ENCODE measurements at regions not wholly inside any gene's neighbourhood (a gene's known extent, or its start where the extent isn't known, plus 50 kb on each side); places are given as distances from the start of the nearest gene placed in this dataset.
"Not testable (repeated sequence)": the region's sequence is repeated elsewhere in the genome, so short reads cannot be mapped to it uniquely, and the experiment has no call there.

DNA sequence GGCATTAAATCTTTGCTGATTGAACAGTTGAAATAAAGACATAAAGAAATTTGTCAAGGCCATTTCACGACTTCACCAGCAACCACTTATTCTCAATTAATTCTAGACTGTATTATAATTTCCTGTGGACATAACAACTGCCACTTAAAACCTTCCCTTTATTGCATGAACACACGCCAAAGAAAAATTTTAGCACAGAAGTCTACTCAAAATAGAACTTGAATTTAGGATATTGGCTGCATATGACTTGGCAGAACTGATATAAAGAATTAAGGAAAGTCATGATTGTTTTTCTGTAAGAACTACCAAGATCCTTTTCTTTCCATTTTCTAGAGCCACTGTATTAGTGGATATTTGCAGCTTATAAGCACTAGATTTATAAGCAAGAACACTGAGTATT is 226.5 kb upstream of the AKR1E2 start:
- Histone ChIP-seq H4K20me1 (replicated peaks; ENCODE audit: control insufficient read depth, extremely low read depth, insufficient read depth, low read length) (no peaks in the 10 kb centered on the region), H3K9me3 (replicated peaks; ENCODE audit: control insufficient read depth, insufficient read depth, low read length) (no peaks in the 10 kb centered on the region), H3K9ac (replicated peaks; ENCODE audit: extremely low read depth, insufficient read depth, low read length) (no peak overlapping the region), H3K9me1 (replicated peaks; ENCODE audit: control insufficient read depth, extremely low read depth, insufficient read depth, low read length) (no peaks in the 10 kb centered on the region), H3K4me1 (ENCODE audit: control insufficient read depth, extremely low read depth, insufficient read depth, low read length) (no peaks in the 10 kb centered on the region), H2AFZ (ENCODE audit: low read depth, low read length) (no peak overlapping the region), H3K79me2 (ENCODE audit: control insufficient read depth, insufficient read depth, low read length) (no peaks in the 10 kb centered on the region), H3K27me3 (ENCODE audit: control insufficient read depth in 2 of 2, insufficient read depth in 2 of 2, low read length in 2 of 2) (no peaks in the 10 kb centered on the region), H3K4me2 (ENCODE audit: insufficient read depth, low read length) (no peak overlapping the region), H3K36me3 (ENCODE audit: control insufficient read depth in 2 of 2, extremely low read depth in 1 of 2, insufficient read depth in 2 of 2, low read length in 2 of 2) (no peaks in the 10 kb centered on the region), H3K27ac (ENCODE audit: insufficient read depth, low read depth, low read length) (no peak overlapping the region), H3K4me3 (replicated peaks in 1 of 3; ENCODE audit: insufficient read depth in 1 of 3, low read depth in 1 of 3, low read length in 3 of 3) (no peak overlapping the region)
- no peak for TF ChIP-seq CTCF (IDR thresholded peaks at IDR 0.05; ENCODE audit: extremely low read depth in 1 of 2, insufficient read depth in 1 of 2, low read depth in 1 of 2, low read length in 2 of 2)
- no peak for TF ChIP-seq FOS (IDR thresholded peaks at IDR 0.05; ENCODE audit: borderline replicate concordance, insufficient read depth, low read length)
- TF ChIP-seq GATA2 (IDR thresholded peaks at IDR 0.05; ENCODE audit: insufficient read depth, insufficient read length, low read depth, low read length), result no peak
- TF ChIP-seq JUN (IDR thresholded peaks at IDR 0.05; ENCODE audit: borderline replicate concordance, insufficient read depth, insufficient read length, low read depth), result no peak
- no peak for TF ChIP-seq POLR2AphosphoS5 (IDR thresholded peaks at IDR 0.05; ENCODE audit: insufficient read depth, low read depth, low read length)
- TF ChIP-seq MYC (IDR thresholded peaks at IDR 0.05; ENCODE audit: low read depth, low read length), result no peak
- TF ChIP-seq POLR2A (IDR thresholded peaks at IDR 0.05; ENCODE audit: low read depth, low read length), result no peak
- TF ChIP-seq EZH2 (IDR thresholded peaks at IDR 0.05; ENCODE audit: borderline replicate concordance, low read depth, low read length, severe bottlenecking), result no peak
- TF ChIP-seq MAX (IDR thresholded peaks at IDR 0.05; ENCODE audit: insufficient read depth, insufficient read length), result no peak
- POLR2A ChIA-PET, result no interaction called here
- CTCF ChIA-PET, result interaction anchor here (1.0 kb wide), 1 partner anchor 27 kb away, joined by 3 read pairs; no protein-coding TSS in a partner anchor
- no TSS peak for BruUV-seq (replicated peaks)
- intact Hi-C loops (cut with micrococcal nuclease), result no loop called here
- DNase-seq (ENCODE audit: low read depth, low spot score) (no peak), FAIRE-seq (no peak)
- dilution Hi-C loops (cut with MboI; ENCODE audit: extremely low pct_ligation_motif_present, low sequenced_read_pairs), result no loop called here

- H3K4me1 ChIP-seq (ENCODE audit: control insufficient read depth, extremely low read depth, insufficient read depth, low read length); dilution Hi-C loops (cut with MboI; ENCODE audit: extremely low pct_ligation_motif_present, low sequenced_read_pairs); FAIRE-seq; H3K27me3 ChIP-seq (ENCODE audit: control insufficient read depth in 2 of 2, insufficient read depth in 2 of 2, low read length in 2 of 2); DNase-seq (ENCODE audit: low read depth, low spot score); H2AFZ ChIP-seq (ENCODE audit: low read depth, low read length); H3K79me2 ChIP-seq (ENCODE audit: control insufficient read depth, insufficient read depth, low read length); H3K27ac ChIP-seq (ENCODE audit: insufficient read depth, low read depth, low read length); BruUV-seq (replicated peaks); H3K4me2 ChIP-seq (ENCODE audit: insufficient read depth, low read length); H3K9me1 ChIP-seq (replicated peaks; ENCODE audit: control insufficient read depth, extremely low read depth, insufficient read depth, low read length); intact Hi-C loops (cut with micrococcal nuclease); H4K20me1 ChIP-seq (replicated peaks; ENCODE audit: control insufficient read depth, extremely low read depth, insufficient read depth, low read length); CTCF ChIA-PET; H3K9me3 ChIP-seq (replicated peaks; ENCODE audit: control insufficient read depth, insufficient read depth, low read length); H3K9ac ChIP-seq (replicated peaks; ENCODE audit: extremely low read depth, insufficient read depth, low read length); POLR2A ChIA-PET; H3K36me3 ChIP-seq (ENCODE audit: control insufficient read depth in 2 of 2, extremely low read depth in 1 of 2, insufficient read depth in 2 of 2, low read length in 2 of 2); H3K4me3 ChIP-seq (replicated peaks in 1 of 3; ENCODE audit: insufficient read depth in 1 of 3, low read depth in 1 of 3, low read length in 3 of 3): not testable (repeated sequence)
Observed at GRCh38 chr10:4597898-4598297, 228.1 kb upstream of the AKR1E2 start.
